GM18867 (cell line): ENCODE measurements at regions not wholly inside any gene's neighbourhood (a gene's known extent, or its start where the extent isn't known, plus 50 kb on each side); places are given as distances from the start of the nearest gene placed in this dataset.

ENCODE experiments used
- ATAC-seq: cut with Tn5 transposase; IDR thresholded peaks from one replicate; pipeline ENCODE4 v1.9.1; 2021; ENCODE audit warnings: mild to moderate bottlenecking, moderate library complexity; ENCODE audit not compliant: unreplicated experiment

DNA sequence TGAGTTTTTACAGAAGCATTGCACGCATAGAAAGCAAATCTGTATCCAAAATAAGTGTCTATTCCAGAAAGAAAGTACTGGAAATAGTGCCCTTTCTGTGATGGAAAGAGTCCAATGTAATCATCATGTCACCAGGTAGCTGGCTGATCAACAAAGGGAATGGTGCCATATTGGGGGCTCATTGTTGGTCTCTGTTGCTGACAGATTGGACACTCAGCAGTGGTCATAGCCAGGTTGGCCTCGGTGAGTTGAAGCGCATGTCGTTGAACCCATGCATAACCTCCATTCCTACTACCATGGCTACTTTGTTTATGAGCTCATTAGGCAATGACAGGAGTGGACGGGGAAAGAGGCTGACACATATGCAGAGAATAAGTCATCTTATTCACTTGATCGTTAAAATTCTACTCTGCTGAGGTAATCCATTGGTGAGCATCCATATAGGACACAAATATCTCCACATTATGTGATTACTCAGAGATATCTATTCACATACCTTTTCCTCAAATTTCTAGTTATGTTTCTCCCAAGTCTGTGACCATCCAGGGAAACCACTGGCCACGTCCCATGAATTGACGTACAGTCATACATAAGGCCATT lies 560.5 kb downstream of the HAO1 start:
- no peak for ATAC-seq

DNA sequence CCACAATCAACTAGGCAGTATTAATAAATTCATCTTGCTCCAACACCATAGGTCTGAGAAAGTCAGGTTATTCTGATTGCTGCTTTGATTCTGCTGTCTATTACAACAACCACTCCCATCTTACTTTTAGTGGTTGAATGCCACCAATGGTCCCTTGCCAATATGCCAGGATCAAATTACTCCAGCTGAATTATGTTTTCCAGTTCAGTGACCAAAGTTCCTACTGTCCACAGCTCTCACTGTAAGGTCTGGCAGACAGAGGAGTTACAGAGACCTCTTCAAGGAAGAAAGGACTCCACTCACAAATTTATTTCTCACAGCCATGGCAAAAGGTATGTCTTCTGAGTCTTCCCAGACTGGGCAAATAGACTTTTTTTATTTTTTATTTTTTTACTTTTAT lies 557.0 kb downstream of the HAO1 start:
- ATAC-seq = no peak

- ATAC-seq = peak; percentile 71
Measured at GRCh38 chr20:7387638-7388193, 552.5 kb downstream of the HAO1 start.

- ATAC-seq = no peak
Measured at GRCh38 chr20:7389216-7389615, 551.0 kb downstream of the HAO1 start.

DNA sequence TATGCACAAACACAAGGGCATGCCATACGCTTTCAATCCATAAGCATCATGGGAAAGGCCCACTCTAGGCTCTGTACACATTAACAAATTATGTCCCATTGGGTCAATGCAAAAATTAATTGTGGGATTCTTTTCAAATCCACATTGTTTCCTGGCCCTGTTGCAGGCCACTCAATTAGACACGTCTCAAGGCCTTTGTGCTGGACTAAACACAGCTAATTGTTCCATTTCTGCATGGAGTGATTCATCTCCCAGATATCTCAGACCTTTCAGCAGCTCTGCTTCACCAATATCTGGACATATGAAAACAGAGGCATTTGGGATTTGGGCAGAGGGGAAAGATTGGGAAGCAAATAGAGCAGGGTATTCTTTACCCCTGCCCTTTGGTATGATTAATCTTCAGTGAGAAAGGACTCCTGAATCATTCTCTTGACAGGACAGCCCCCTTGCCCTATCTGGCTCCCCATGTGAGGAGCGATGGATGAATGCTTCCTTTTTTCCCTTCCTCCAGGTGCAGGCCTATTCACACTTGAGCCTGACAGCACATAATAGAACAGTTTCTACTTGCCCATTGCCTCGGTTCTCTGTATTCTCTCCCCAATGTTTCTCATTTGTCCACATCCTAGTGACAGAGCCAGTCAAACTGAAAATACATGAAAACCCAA lies 547.6 kb downstream of the HAO1 start:
- ATAC-seq = no peak

DNA sequence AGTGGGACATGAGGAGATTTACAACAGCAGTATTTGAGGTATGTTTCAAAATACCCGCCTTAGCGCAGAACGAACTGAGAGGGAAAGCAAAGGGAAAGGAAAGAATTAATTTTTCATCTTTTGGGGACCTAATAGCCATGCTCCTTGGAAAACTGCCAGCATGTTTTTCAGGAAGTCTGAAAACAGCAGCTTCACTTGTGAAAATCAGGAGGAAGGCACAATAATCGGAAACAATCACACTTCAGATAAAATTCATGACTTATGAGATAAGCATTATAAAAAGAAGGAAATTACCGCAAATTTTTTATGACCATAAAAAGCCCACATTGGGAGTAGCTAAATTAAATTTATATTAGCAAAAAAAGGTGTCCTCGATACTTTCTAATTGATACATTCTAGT lies 541.1 kb downstream of the HAO1 start:
- ATAC-seq = no peak

DNA sequence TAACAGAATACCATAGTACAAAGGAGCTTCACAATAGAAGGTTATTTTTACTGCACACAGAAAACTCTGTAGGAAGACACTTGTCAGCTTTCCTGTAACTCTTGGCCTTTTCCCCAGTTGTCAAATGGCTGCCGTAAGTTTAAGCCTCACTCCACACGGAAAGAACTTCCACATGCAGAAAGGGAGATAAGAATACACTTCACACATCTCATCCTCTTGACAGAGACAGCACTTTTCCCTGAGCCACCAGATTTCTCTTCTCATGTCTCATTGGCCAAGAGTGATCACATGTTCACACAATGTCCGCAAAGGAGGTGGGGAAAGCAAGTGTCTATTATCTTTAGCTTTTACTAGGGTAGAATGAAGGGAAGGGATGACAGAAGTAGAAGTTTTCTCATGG lies 540.7 kb downstream of the HAO1 start:
- no peak for ATAC-seq

- ATAC-seq = no peak
Measured at GRCh38 chr20:7406671-7407070, 533.6 kb downstream of the HAO1 start.

DNA sequence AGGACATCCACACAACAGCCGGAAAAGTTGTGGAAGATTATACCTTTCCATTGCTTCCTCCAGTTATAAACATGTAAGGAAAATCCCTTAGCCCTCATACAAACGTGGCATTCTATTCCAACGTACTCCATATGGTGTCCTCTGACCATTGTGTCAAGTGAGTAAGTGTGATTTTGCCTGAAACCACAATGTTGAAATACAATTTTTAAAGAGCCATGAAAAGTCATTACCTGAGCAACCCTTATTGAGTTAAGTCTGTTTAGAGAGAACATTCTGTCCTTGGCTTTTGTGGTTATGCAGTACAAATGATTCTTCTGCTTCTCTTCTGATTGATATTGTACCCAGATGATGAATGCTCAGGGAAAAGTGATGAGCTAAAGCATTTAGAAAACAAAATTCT lies 530.1 kb downstream of the HAO1 start:
- no peak for ATAC-seq

DNA sequence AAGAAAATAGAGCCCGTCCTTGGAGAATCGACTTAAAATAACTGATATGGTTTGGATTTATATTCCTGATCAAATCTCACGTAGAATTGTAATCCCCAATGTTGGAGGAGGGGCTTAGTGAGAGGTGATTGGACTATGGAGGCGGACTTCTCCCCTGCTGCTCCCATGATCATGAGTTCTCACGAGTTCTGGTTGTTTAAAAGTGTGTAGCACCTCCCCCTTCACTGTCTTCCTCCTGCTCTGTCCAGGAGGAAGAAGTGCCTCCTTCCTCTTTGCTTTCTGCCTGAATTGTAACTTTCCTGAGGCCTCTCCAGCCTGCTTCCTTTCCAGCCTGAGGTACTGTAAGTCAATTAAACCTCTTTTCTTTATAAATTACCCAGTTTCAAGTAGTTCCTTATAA lies 529.2 kb downstream of the HAO1 start:
- no peak for ATAC-seq

DNA sequence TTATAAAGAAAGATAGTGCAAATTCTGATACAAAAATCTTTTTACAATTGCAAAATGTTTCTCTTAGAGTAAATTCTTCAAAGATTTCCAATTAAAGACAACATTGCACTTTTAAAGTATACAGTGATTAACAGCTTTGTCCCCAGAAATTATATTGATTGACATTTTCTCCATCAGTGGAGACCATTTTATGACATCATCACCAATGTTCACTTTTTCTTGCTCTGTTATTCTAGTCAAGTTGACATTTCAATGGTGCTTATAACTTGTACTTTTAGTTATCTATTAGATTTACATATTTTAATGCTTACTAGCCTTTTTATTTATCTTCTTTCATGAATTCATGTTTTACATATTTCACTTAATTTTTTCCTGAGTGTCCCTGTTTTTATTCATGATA lies 524.8 kb downstream of the HAO1 start:
- no peak for ATAC-seq

DNA sequence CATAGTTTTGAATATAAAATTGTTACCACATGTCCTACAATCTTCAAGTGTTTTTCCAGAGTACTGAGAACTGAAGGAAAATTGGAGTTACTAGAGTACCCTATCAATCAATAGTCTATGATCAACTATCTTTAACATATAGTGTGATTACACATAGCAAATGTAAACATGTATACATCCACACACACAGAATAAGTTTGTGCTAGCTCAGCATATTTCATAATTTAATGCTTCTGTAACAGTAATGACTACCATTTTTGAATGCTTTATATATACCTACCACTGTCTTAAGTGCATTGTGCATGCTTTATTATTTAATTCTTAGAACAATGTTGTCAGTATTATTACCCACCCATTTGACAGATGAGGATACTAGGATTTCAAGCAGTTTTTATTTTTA lies 523.9 kb downstream of the HAO1 start:
- ATAC-seq = no peak

DNA sequence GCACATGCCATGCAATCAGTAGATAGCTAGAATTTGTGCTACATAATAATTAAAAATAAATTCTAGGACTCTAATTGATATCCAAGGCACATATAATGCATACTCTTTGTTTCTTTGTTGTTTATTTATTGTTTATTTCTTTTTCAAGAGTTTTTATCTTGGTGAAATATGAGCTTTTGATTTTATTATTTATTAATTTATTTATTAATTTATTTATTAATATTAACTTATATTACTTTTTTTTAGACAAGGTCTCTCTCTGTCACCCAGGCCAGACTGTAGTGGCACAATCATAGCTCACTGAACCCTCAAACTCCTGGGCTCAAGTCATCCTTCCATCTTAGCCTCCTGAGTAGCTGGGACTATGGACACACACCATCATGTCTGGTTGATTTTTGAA lies 519.9 kb downstream of the HAO1 start:
- ATAC-seq = no peak

DNA sequence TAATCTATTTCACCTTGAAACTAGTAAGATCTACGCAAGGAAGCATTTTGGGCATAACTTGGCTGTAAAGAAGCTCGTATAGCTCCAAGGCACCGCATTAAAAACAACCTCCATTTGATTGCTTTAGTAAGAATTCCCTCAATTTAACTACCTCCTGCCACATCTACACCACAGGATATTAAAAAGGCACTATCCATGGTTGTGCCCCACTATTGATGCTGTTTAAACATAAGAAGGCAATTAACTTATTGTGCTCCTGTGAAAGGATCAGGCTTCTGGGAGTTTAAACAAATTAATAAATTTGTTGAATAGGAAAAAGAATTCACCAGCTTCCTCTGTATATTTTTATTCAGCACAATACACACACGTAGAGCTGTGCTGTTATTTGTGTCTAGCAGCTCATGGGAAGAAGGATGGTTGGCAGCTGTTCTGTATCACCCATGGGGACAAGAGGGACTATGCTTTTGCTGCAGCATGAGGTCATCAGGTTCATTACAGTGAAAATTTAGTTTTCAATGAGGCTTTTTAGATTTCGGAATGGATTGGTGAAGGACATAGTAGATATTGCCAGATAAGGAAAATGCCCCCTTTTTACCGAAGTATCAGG lies 513.3 kb downstream of the HAO1 start:
- no peak for ATAC-seq

DNA sequence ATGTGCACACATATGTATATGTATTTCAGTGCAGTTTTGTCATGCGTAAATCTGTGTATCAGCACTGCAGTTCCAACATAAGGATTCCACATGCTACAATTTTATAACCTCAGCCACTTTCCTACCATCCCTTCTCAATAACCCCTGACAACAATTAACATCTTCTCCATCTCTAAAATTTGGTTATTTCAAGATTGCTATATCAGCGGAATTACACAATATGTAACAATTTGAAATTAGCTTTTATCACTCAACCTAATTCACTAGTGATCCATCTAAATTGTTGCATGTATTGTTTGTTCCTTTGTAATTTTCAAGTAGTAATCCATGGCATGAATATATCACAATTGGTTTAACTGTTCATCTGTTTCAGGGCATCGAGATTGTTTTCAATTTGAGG lies 511.3 kb downstream of the HAO1 start:
- ATAC-seq = no peak

DNA sequence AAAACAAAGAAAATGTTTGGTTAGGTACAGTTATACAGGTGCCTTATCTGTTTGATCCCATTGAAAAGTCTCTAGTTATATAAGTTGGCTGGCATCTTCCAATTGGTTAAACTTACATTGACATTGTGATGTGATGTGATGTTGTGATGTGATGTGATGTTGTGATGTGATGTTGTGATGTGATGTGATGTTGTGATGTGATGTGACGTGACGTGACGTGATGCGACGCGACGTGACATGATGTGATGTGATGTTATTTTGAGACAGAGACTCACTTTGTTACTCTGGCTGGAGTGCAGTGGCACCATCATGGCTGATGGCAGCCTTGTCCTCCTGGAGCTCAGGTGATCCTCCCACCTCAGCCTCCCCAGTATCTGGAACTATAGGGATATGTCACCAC lies 507.6 kb downstream of the HAO1 start:
- ATAC-seq = no peak

DNA sequence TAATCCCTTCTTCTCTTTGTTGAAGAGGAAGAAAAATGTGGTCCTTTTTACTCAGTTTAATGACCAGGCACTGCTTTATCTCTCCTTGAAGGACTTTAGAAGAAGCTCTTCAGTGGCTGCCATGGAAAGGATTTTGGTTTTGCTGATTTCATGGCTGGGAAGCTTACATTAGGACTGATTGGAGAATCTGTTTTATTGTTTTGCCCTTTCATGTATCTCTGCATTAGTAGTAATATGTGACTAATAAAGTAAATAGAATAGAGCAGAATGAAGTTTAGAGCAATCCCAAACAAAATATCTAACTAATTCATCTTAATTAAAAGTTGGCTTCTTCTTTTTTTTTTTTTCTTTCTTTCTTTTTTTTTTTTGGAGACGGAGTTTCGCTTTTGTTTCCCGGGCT lies 502.9 kb downstream of the HAO1 start:
- ATAC-seq = no peak

DNA sequence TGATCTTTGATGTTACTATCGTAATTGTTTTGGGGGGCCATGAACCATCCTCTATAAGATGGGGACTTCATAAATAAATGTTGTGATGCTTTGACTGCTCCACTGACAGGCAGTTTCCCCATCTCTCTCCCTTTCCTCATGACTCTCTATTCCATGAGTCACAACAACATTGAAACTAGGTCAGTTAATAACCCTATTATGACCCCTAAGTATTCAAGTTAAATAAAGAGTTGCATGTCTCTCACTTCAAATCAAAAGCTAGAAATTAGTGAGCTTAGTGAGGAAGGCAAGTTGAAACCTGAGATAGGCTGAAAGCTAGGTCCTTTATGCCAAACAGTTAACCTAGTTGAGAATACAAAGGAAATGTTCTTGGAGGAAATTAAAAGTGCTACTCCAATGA lies 491.0 kb downstream of the HAO1 start:
- no peak for ATAC-seq

GRCh38 chr20:7452890-7453289 lies 487.4 kb downstream of the HAO1 start:
- ATAC-seq = no peak

GRCh38 chr20:7454047-7454446 lies 486.2 kb downstream of the HAO1 start:
- ATAC-seq = no peak

- no peak for ATAC-seq
Measured at GRCh38 chr20:7458459-7458858, 481.8 kb downstream of the HAO1 start.

DNA sequence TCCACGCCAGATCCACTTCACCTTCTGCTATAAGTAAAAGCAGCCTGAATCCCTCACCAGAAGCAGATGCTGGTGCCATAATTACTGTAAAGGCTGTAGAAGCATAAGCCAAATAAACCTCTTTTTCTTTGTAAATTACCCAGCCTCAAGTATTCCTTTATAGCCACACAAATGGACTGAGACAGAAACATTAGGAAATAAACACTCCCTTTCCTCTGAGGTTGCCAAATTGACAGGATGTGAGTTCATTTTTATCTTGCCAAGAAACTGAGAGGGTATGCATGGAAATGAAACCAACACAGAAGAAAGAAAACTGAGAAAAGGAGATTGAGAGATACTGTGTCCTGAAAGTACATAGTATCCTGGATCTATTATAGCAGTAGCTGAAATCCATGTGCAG lies 481.2 kb downstream of the HAO1 start:
- ATAC-seq = no peak
